HG03064 (cell line): ENCODE measurements at regions not wholly inside any gene's neighbourhood (a gene's known extent, or its start where the extent isn't known, plus 50 kb on each side); places are given as distances from the start of the nearest gene placed in this dataset.
"Not testable (repeated sequence)": the region's sequence is repeated elsewhere in the genome, so short reads cannot be mapped to it uniquely, and the experiment has no call there.

Experiments used
- ATAC-seq: cut with Tn5 transposase; IDR thresholded peaks from one replicate; pipeline ENCODE4 v1.9.1; 2021; ENCODE audit warnings: low read depth; ENCODE audit not compliant: unreplicated experiment

DNA sequence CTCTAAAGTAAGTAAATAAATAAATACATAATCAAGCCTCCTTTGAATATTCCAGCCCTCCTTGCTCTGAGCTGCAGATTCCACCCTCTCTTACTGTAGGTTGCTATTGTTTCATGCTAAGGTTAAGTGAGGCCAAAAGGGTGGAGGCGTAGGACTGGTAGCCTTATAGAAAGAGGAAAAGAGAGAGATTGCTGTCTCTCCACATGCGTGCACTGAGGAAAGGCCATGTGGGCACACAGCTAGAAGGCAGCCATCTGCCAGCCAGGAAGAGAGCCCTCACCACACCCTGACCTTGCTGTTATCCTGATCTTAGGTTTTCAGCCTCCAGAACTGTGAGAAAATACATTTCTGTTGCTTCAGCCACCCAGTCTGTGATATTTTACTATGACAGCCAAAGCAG is 52.0 kb upstream of the GPCPD1 start:
- no peak for ATAC-seq

DNA sequence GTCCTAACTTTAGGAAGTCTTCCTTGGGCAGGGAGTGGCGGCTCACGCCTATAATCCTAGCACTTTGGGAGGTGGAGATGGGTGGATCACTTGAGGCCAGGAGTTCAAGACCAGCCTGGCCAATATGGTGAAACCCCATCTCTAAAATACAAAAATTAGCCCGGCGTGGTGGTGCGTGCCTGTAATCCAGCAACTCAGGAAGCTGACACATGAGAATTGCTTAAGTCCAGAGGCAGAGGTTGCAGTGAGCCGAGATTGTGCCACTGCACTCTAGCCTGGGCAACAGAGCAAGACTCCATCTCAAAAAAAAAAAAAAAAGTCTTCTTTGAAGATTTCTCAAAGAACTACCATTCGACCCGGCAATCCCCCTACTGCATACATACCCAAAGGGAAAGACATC is 50.0 kb upstream of the GPCPD1 start:
- ATAC-seq: not testable (repeated sequence)
